Neural progenitor cell (in vitro differentiated cells): ENCODE measurements at regions not wholly inside any gene's neighbourhood (a gene's known extent, or its start where the extent isn't known, plus 50 kb on each side); places are given as distances from the start of the nearest gene placed in this dataset.

Experiments used
- DNase-seq: peaks from one replicate; pipeline ENCODE4 v3.0.0-alpha.2; 2016; ENCODE audit warnings: low spot score
- H2AFZ ChIP-seq: fragments of 200-600 bp; sonication (generic); replicated peaks from 2 replicates; pipeline ENCODE4 v1.6.1; 2016; ENCODE audit warnings: antibody characterized with exemption
- H3F3A ChIP-seq: fragments of 200-600 bp; sonication (generic); 2 replicates; pipeline ENCODE4 v1.6.1; 2016; ENCODE audit warnings: antibody characterized with exemption, low read depth
- H3K27ac ChIP-seq: fragments of 200-600 bp; sonication (generic); 2 replicates; pipeline ENCODE4 v1.5.1; 2016; ENCODE audit warnings: mild to moderate bottlenecking
- H3K27me3 ChIP-seq: fragments of 200-600 bp; sonication (generic); 2 replicates; pipeline ENCODE4 v1.6.1; 2016; ENCODE audit warnings: mild to moderate bottlenecking, moderate library complexity
- H3K36me3 ChIP-seq: fragments of 200-600 bp; sonication (generic); 2 replicates; pipeline ENCODE4 v1.5.1; 2016
- H3K4me1 ChIP-seq: fragments of 200-600 bp; sonication (generic); 2 replicates; pipeline ENCODE4 v1.6.1; 2016; ENCODE audit warnings: mixed run types
- H3K4me2 ChIP-seq: fragments of 200-600 bp; sonication (generic); 2 replicates; pipeline ENCODE4 v1.6.1; 2016
- H3K4me3 ChIP-seq: fragments of 200-600 bp; sonication (generic); 2 replicates; pipeline ENCODE4 v1.5.1; 2016
- H3K79me2 ChIP-seq: fragments of 200-600 bp; sonication (generic); 2 replicates; pipeline ENCODE4 v1.6.1; 2016; ENCODE audit warnings: low read depth
- H3K9ac ChIP-seq: fragments of 200-600 bp; sonication (generic); 2 replicates; pipeline ENCODE4 v1.6.1; 2016
- H3K9me3 ChIP-seq: fragments of 200-600 bp; sonication (generic); 2 replicates; pipeline ENCODE4 v1.5.1; 2016; ENCODE audit warnings: low read depth
- H4K20me1 ChIP-seq: fragments of 200-600 bp; sonication (generic); 2 replicates; pipeline ENCODE4 v1.6.1; 2016; ENCODE audit warnings: low read depth
- H3K27ac Mint-ChIP-seq: 3 replicates; pipeline ENCODE4 v1.8.0; 2021; ENCODE audit warnings: mixed read lengths
- H3K27me3 Mint-ChIP-seq: 2 replicates; pipeline ENCODE4 v1.8.0; 2022; ENCODE audit warnings: low read depth, mild to moderate bottlenecking, inconsistent platforms, moderate library complexity, mixed read lengths; ENCODE audit not compliant: insufficient read depth
- H3K36me3 Mint-ChIP-seq: 3 replicates; pipeline ENCODE4 v1.8.0; 2021; ENCODE audit warnings: mixed read lengths
- H3K4me1 Mint-ChIP-seq: 3 replicates; pipeline ENCODE4 v1.8.0; 2021; ENCODE audit warnings: mixed read lengths
- H3K4me3 Mint-ChIP-seq: 3 replicates; pipeline ENCODE4 v1.8.0; 2021; ENCODE audit warnings: mild to moderate bottlenecking, moderate library complexity, mixed read lengths
- H3K9me3 Mint-ChIP-seq: 3 replicates; pipeline ENCODE4 v1.8.0; 2020; ENCODE audit warnings: mixed read lengths
- CTCF ChIP-seq: fragments of 200-600 bp; sonication (generic); IDR thresholded peaks from 2 replicates; pipeline ENCODE4 v1.5.1; 2017; ENCODE audit warnings: antibody characterized with exemption, mild to moderate bottlenecking
- EZH2 ChIP-seq: fragments of 200-600 bp; sonication (generic); IDR thresholded peaks from 2 replicates; pipeline ENCODE4 v1.6.1; 2017; ENCODE audit warnings: antibody characterized with exemption, mild to moderate bottlenecking, moderate library complexity
- EZH2phosphoT487 ChIP-seq: fragments of 200-600 bp; sonication (generic); IDR thresholded peaks from 2 replicates; pipeline ENCODE4 v1.6.1; 2017; ENCODE audit warnings: antibody characterized with exemption

GRCh38 chr5:152501294-152501693 lies 96.2 kb upstream of the NMUR2 start:
- H3K27ac Mint-ChIP-seq = no peak overlapping the region
- Histone ChIP-seq H2AFZ (no peak overlapping the region), H3K79me2 (no peaks in the 10 kb centered on the region), H3K4me3 (no peak overlapping the region), H3K9me3 (no peaks in the 10 kb centered on the region), H4K20me1 (no peaks in the 10 kb centered on the region), H3K27me3 (no peaks in the 10 kb centered on the region), H3F3A (no peaks in the 10 kb centered on the region), H3K4me1 (no peaks in the 10 kb centered on the region), H3K4me2 (no peak overlapping the region), H3K9ac (no peak overlapping the region), H3K36me3 (no peaks in the 10 kb centered on the region), H3K27ac (no peak overlapping the region)
- H3K9me3 Mint-ChIP-seq = no peaks in the 10 kb centered on the region
- H3K4me3 Mint-ChIP-seq = no peak overlapping the region
- H3K36me3 Mint-ChIP-seq = no peaks in the 10 kb centered on the region
- no peak for TF ChIP-seq CTCF
- no peak for TF ChIP-seq EZH2
- TF ChIP-seq EZH2phosphoT487 = no peak
- DNase-seq = no peak
- no peaks in the 10 kb centered on the region for H3K27me3 Mint-ChIP-seq
- H3K4me1 Mint-ChIP-seq = no peaks in the 10 kb centered on the region

- no peaks in the 10 kb centered on the region for H3K27me3 ChIP-seq
- H3K79me2 ChIP-seq = no peaks in the 10 kb centered on the region
- Mint-ChIP-seq H3K27me3 (no peaks in the 10 kb centered on the region), H3K4me1 (no peaks in the 10 kb centered on the region), H3K27ac (no peak overlapping the region), H3K36me3 (no peaks in the 10 kb centered on the region), H3K4me3 (no peak overlapping the region), H3K9me3 (no peaks in the 10 kb centered on the region)
- no peaks in the 10 kb centered on the region for H3K4me1 ChIP-seq
- no peak overlapping the region for H2AFZ ChIP-seq
- H3K9me3 ChIP-seq = no peaks in the 10 kb centered on the region
- no peaks in the 10 kb centered on the region for H3F3A ChIP-seq
- no peaks in the 10 kb centered on the region for H4K20me1 ChIP-seq
- H3K4me3 ChIP-seq = no peak overlapping the region
- H3K4me2 ChIP-seq = no peak overlapping the region
- H3K36me3 ChIP-seq = no peaks in the 10 kb centered on the region
- DNase-seq = no peak
- no peak for TF ChIP-seq EZH2phosphoT487
- TF ChIP-seq EZH2 = no peak
- TF ChIP-seq CTCF = no peak
- H3K9ac ChIP-seq = no peak overlapping the region
- no peak overlapping the region for H3K27ac ChIP-seq
These were observed 98.1 kb upstream of the NMUR2 start for GRCh38 chr5:152503206-152503605.

- H3K9me3 Mint-ChIP-seq = no peaks in the 10 kb centered on the region
- H2AFZ ChIP-seq = no peak overlapping the region
- peaks cover 2% of the 10 kb centered on the region for H3F3A ChIP-seq
- H3K27me3 Mint-ChIP-seq = peaks cover 2% of the 10 kb centered on the region
- no peaks in the 10 kb centered on the region for H3K79me2 ChIP-seq
- TF ChIP-seq CTCF = peak; percentile 74
- TF ChIP-seq EZH2phosphoT487 = no peak
- TF ChIP-seq EZH2 = no peak
- H3K4me2 ChIP-seq = no peak overlapping the region
- no peak overlapping the region for H3K9ac ChIP-seq
- no peak overlapping the region for H3K27ac Mint-ChIP-seq
- DNase-seq = peak; percentile 82
- H4K20me1 ChIP-seq = no peaks in the 10 kb centered on the region
- no peak overlapping the region for H3K27ac ChIP-seq
- H3K4me1 Mint-ChIP-seq = no peaks in the 10 kb centered on the region
- peaks cover 2% of the 10 kb centered on the region for H3K36me3 Mint-ChIP-seq
- H3K36me3 ChIP-seq = no peaks in the 10 kb centered on the region
- no peaks in the 10 kb centered on the region for H3K4me1 ChIP-seq
- H3K4me3 Mint-ChIP-seq = no peak overlapping the region
- no peaks in the 10 kb centered on the region for H3K9me3 ChIP-seq
- no peaks in the 10 kb centered on the region for H3K27me3 ChIP-seq
- no peak overlapping the region for H3K4me3 ChIP-seq
These were observed 100.5 kb upstream of the NMUR2 start for GRCh38 chr5:152505442-152506042.
